Muscle layer of duodenum (tissue), 2 donors: ENCODE measurements at regions not wholly inside any gene's neighbourhood (a gene's known extent, or its start where the extent isn't known, plus 50 kb on each side); places are given as distances from the start of the nearest gene placed in this dataset.

Experiments used
- H3K27ac ChIP-seq: one replicate; pipeline ENCODE4 v1.7.0; 2013; ENCODE audit warnings: mild to moderate bottlenecking, low read length
- H3K27me3 ChIP-seq: one replicate; pipeline ENCODE4 v1.7.0; 2013; ENCODE audit warnings: low read depth, mild to moderate bottlenecking, control low read depth, low read length
- H3K36me3 ChIP-seq, 2 donors: one replicate each; pipeline ENCODE4 v1.7.0; 2013; ENCODE audit warnings: low read length in 2 of 2, control low read depth in 1 of 2, mild to moderate bottlenecking in 1 of 2; ENCODE audit not compliant: insufficient read depth in 2 of 2, control insufficient read depth in 1 of 2
- H3K4me1 ChIP-seq, 2 donors: one replicate each; pipeline ENCODE4 v1.7.0; 2013; ENCODE audit warnings: low read length in 2 of 2, mild to moderate bottlenecking in 2 of 2, control low read depth in 1 of 2, moderate library complexity in 1 of 2; ENCODE audit not compliant: insufficient read depth in 2 of 2, control insufficient read depth in 1 of 2
- H3K4me3 ChIP-seq, 2 donors: one replicate each; pipeline ENCODE4 v1.7.0; 2013; ENCODE audit warnings: low read length in 2 of 2, low read depth in 1 of 2, mild to moderate bottlenecking in 1 of 2
- H3K9me3 ChIP-seq, 2 donors: one replicate each; pipeline ENCODE4 v1.7.0; 2013; ENCODE audit warnings: low read length in 2 of 2, control low read depth in 1 of 2, mild to moderate bottlenecking in 1 of 2; ENCODE audit not compliant: control insufficient read depth in 1 of 2
- donor health status: healthy.

DNA sequence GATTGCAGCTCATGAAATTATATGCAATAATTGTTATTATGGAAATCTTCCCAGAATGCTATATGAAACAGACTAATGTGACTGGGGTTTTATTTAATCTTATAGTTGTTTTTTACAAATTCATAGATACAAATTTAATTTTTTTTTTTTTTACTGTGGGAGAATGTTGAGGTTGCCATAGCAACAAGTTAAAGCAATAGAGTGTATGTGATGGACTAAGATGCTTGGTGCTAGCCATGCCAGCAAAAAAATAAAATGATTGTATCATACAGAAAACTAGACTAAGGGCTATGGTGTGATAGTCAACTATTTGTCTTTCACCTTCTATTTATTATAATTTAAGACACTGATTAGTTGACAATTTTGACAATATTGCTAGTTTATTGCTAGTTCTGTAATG lies 163.2 kb upstream of the BLID start:
- no peaks in the 10 kb centered on the region for H3K9me3 ChIP-seq
- peaks cover 0 to 2% of the 10 kb centered on the region in 2 donors for H3K4me1 ChIP-seq
- no peaks in the 10 kb centered on the region for H3K36me3 ChIP-seq
- H3K27ac ChIP-seq: no peak overlapping the region
- H3K27me3 ChIP-seq: no peaks in the 10 kb centered on the region
- no peak overlapping the region for H3K4me3 ChIP-seq

DNA sequence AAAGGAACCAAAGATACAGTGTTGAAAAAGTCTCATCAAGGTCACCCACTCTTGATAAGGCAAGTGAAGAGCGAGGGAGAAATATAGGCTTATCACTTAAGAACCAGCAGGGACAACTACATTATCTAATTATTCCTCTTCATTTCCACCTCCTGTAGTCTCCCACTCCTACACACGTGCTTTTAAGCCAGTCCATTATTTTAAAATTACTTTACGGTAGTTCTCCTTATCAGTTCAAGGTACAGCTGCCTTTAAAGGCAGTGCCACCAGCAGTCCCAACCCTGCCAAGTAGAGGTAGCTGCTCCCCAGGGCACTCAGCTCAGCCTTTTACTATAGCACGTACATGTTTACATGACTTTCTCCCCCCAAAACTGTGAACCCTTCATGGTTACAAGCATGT lies 161.5 kb upstream of the BLID start:
- Histone ChIP-seq H3K27me3 (no peaks in the 10 kb centered on the region), H3K36me3 (no peaks in the 10 kb centered on the region), H3K9me3 (no peaks in the 10 kb centered on the region), H3K4me3 (no peak overlapping the region), H3K4me1 (peaks cover 0 to 2% of the 10 kb centered on the region in 2 donors), H3K27ac (no peak overlapping the region)

DNA sequence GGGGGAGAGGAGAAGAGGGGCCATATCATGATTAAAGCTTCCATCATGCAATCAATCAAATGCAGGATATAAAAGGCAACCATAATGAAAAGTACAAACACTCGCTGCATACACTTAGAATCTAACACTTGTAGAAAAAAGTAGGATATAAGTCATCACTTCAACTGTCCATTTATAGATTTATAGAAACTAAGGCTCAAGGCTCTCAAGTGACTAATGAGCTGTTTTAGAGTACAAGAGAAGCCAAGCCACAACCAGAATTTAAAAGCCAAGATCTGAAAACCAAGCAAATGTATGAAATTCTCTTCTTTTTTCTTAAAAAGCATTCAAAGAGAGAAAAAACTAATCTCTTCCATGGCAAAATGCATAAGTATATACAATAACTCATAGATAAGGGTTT lies 160.2 kb upstream of the BLID start:
- Histone ChIP-seq H3K4me3 (no peak overlapping the region), H3K36me3 (no peaks in the 10 kb centered on the region), H3K4me1 (peaks cover 0 to 2% of the 10 kb centered on the region in 2 donors), H3K9me3 (no peaks in the 10 kb centered on the region), H3K27ac (no peak overlapping the region), H3K27me3 (no peaks in the 10 kb centered on the region)

DNA sequence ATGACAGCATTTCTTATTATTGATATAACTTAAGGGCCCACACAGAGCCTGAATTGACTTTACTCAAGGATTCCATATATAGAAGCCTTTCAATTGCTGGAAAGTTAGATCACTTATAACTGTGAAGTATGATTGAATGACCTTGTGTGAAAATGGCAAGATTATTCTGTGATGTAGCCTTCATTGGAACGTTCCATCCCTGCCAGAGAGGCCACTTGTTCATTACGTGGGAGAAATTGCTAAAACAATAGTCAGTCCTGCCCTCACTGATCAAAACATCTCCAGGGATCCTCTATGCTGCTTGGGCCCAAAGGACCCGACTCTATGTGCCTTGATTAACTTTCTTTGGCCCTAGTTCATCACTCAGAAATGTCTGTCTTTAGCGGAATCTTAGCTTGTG lies 159.5 kb upstream of the BLID start:
- H3K36me3 ChIP-seq: no peaks in the 10 kb centered on the region
- peaks cover 0 to 2% of the 10 kb centered on the region in 2 donors for H3K4me1 ChIP-seq
- no peak overlapping the region for H3K4me3 ChIP-seq
- no peak overlapping the region for H3K27ac ChIP-seq
- no peaks in the 10 kb centered on the region for H3K27me3 ChIP-seq
- no peaks in the 10 kb centered on the region for H3K9me3 ChIP-seq

DNA sequence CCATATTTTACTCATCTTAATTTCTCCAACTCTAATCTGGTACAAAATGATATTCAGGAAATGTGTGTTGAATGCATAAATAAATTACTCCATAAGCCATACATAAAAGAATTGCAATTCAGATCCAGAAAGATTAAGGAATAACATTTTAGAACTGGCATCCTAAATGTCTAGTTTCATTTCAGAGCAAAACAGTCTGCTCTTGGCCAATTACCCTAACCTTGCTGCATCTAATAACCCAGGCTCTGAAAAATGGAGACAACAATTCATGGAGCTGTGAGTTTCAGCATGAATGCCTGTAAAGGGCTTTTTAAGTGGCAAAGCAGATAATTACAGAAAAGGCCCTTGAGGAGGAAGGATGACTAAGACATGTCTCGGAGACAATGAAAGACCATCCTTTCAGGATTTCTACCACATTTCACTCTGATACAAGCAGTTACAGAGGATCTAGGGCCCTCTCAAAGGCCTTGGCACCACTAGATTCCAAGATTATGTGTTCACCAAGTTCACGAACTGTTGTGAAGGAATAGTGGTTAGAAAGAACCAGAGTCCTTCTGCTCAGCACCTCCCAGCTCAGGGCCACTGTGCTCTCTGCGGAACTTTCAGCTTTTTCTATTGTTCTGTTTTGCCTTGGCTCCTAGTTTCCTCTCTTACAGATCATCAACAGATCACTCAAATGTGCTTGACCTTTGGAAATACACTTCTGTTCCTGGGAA lies 157.6 kb upstream of the BLID start:
- H3K27me3 ChIP-seq: no peaks in the 10 kb centered on the region
- no peaks in the 10 kb centered on the region for H3K36me3 ChIP-seq
- no peaks in the 10 kb centered on the region for H3K9me3 ChIP-seq
- no peak overlapping the region for H3K4me3 ChIP-seq
- no peak overlapping the region for H3K27ac ChIP-seq
- peaks cover 0 to 2% of the 10 kb centered on the region in 2 donors for H3K4me1 ChIP-seq

DNA sequence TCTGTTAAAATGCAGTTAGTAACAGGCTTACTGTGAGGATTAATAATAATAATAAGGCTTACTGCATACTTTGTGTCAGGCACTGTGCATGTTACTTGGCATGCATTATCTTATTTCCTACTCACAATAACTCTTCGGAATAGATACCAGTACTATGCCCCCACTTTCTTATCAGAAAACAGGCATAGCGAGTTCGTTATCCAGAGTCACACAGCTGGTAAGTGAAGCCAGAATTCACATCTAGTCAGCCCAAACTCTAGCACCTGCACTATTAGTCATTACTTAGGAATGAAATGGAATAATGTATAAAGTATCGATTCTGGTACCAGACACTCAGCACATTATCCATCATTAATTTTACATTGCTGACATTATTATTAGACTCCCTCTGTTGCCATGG lies 155.7 kb upstream of the BLID start:
- H3K27me3 ChIP-seq: no peaks in the 10 kb centered on the region
- no peak overlapping the region for H3K4me3 ChIP-seq
- no peaks in the 10 kb centered on the region for H3K36me3 ChIP-seq
- H3K27ac ChIP-seq: no peak overlapping the region
- no peaks in the 10 kb centered on the region for H3K9me3 ChIP-seq
- H3K4me1 ChIP-seq: peaks cover 0 to 8% of the 10 kb centered on the region in 2 donors

DNA sequence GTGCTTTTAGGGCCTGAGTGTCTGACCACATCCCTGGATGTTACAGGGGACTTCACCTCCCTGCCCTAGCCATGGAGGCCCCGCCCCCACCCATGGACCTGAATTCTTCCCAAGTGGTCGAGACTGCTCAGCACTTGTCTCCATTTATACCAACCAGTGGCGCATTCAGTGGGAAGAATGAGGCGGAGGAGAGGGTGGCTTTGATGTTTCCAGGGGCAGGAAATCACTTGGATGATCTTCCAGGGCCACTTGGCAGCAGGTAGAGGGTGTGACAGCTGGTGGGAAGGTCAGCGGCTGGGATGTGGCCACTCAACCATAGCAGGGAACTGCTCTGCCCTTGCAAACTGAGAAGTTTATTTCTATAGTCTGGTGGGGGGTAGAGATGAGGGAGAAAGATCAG lies 155.1 kb upstream of the BLID start:
- H3K27ac ChIP-seq: no peak overlapping the region
- H3K4me3 ChIP-seq: no peak overlapping the region
- H3K36me3 ChIP-seq: no peaks in the 10 kb centered on the region

DNA sequence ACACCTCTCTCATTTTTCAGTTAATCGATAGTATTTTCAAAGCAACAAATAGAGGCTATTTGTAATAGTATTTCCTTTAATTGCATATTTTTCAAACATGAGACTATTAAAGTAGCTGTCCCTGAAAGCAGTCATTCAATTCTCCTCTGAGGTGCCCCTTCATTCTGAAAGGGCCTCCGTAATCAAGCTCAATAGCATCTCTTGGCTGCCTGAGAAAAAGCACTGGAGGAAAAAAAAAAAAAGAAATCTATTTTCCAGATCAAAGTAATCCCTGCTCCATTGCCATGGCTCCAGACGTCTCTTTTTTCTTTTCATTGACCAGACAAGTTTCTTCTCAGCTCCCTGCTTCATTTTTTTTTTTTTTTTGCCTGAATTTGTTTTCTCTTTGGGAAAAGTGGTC lies 154.5 kb upstream of the BLID start:
- Histone ChIP-seq H3K9me3 (no peaks in the 10 kb centered on the region), H3K27ac (no peak overlapping the region), H3K27me3 (no peaks in the 10 kb centered on the region), H3K36me3 (no peaks in the 10 kb centered on the region), H3K4me3 (no peak overlapping the region), H3K4me1 (peaks cover 0 to 8% of the 10 kb centered on the region in 2 donors)

More for the DNA sequence above, 155.1 kb upstream of the BLID start:
- no peaks in the 10 kb centered on the region for H3K27me3 ChIP-seq
- no peaks in the 10 kb centered on the region for H3K9me3 ChIP-seq
- peaks cover 0 to 8% of the 10 kb centered on the region in 2 donors for H3K4me1 ChIP-seq

DNA sequence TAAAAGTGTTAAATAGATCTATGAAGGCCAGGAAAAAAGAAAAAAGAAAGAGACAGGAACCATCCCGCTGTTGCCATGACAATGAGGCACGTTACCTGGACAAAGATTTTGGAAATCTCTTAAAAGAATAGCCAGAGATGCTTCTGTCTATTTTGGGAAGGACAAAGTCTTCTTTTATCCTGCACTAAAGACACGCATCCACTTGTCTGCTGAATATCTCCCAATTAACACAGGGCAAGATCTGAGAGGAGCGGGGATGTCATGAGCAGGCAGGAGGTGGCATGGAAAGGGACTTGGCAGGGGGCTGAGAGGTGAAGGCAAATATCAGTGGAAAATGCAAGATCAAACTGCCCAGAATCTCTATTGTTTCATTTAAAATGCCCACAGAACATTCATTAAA lies 153.8 kb upstream of the BLID start:
- H3K9me3 ChIP-seq: no peaks in the 10 kb centered on the region

DNA sequence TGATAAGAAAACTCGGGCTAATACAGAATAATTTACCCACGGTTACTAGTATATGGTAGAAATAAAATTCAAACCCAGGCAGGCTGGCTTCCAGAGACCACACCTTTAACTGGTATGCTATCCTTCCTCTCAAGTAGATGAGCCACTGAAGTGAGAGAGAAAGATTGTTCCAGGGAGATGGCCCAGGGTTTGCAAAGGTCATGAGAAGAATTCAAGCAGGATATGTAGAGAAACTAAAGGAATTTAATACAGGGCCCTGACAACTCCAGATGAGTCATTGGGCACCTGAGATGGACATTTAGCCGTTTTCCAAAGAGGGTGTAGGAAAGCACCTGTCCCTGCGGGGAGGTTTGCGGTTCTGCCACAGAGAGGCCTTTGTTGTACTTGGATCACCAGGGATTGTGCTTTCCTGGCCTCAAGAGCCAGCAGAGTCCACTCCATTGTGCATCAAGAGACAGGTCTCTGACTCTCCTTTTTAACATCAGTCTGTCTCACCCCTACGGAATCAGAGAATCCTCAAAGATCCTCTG lies 152.7 kb upstream of the BLID start:
- no peaks in the 10 kb centered on the region for H3K27me3 ChIP-seq
- H3K27ac ChIP-seq: no peak overlapping the region
- no peak overlapping the region for H3K4me3 ChIP-seq
- no peaks in the 10 kb centered on the region for H3K36me3 ChIP-seq
- H3K9me3 ChIP-seq: no peaks in the 10 kb centered on the region
- peaks cover 0 to 5% of the 10 kb centered on the region in 2 donors for H3K4me1 ChIP-seq

More for the DNA sequence above, 153.8 kb upstream of the BLID start:
- no peak overlapping the region for H3K4me3 ChIP-seq
- peaks cover 0 to 5% of the 10 kb centered on the region in 2 donors for H3K4me1 ChIP-seq
- H3K27me3 ChIP-seq: no peaks in the 10 kb centered on the region
- H3K27ac ChIP-seq: no peak overlapping the region
- H3K36me3 ChIP-seq: no peaks in the 10 kb centered on the region

DNA sequence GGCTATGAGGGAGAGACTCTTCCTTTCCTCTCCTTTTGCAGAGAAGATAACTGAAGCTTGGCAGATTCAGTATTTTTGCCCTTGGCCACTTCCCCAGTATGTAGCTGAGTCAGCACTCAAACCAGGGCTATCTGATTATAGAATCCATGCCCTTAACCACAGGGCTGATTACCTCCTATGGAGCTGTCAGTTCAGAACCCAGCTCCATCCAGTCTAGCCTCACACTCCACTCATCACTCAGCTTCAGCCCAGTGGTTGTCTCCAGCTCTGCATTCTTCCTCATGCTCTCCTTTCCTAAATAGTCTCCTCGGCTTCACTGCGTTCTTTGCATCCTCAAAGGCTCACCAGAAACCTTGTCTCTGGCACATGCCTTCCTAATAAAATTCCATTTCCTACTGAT lies 151.6 kb upstream of the BLID start:
- Histone ChIP-seq H3K4me1 (peaks cover 0 to 5% of the 10 kb centered on the region in 2 donors), H3K36me3 (no peaks in the 10 kb centered on the region), H3K9me3 (no peaks in the 10 kb centered on the region), H3K27ac (no peak overlapping the region), H3K4me3 (no peak overlapping the region), H3K27me3 (no peaks in the 10 kb centered on the region)

DNA sequence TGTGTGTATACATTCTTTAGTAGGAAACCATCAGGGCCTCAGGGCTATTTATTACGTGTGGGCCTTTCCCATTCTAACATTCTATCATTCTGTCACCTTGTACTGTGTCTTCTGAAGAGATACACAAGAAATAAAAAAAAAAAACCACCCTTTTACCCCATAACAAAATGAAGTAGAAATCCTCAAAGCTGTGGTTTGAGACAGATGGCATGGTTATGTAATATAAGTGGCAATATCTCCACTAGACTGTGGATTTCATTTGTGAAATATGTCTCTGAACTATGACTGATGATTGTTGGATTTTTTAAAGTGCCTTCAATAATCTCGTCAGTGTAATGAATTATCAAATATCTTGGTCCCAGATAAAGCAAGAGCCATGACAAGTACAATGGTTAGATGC lies 150.0 kb upstream of the BLID start:
- H3K27me3 ChIP-seq: no peaks in the 10 kb centered on the region
- H3K4me1 ChIP-seq: peaks cover 0 to 5% of the 10 kb centered on the region in 2 donors
- H3K9me3 ChIP-seq: no peaks in the 10 kb centered on the region
- H3K27ac ChIP-seq: no peak overlapping the region
- H3K36me3 ChIP-seq: no peaks in the 10 kb centered on the region
- H3K4me3 ChIP-seq: no peak overlapping the region
